ENCODE measurements at regions not wholly inside any gene's neighbourhood (a gene's known extent, or its start where the extent isn't known, plus 50 kb on each side); places are given as distances from the start of the nearest gene placed in this dataset.

DNA sequence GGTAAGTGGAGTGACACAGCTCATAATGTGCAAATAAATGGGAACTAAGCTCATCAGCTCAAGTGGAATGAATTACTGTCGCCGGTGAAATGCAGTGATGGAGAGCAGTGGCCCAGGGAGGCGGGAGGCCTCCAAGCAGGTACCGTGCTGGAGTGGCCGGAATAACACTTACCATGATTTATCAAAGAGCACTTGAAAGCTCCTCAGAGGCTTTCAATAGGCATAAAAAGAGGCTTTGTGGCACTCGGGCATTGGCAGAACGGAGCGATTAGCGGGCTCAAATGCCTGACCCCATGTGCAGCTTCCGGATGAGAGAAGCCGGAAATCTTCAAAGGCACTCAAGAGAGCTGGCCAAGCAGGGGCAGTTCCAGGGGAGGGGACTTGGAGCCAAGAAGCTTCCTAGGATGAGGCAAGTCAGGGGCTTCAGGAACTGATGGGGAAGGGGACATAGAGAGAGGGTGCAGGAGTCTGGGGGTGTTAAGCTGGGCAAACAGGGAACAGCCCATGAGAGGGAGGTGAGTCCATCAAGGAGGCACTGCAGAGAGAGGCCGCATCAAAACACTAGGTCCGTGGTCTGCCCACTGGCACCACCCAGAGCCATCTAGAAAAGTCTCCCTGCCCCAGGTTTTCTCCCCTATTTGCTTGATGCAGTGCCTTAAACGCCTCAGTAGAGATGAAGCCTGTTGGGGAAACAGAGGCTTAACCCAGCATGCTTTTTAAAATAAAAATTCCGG, 144.0 kb upstream of the IRX6 start:
- TF ChIP-seq, protein P1, sequence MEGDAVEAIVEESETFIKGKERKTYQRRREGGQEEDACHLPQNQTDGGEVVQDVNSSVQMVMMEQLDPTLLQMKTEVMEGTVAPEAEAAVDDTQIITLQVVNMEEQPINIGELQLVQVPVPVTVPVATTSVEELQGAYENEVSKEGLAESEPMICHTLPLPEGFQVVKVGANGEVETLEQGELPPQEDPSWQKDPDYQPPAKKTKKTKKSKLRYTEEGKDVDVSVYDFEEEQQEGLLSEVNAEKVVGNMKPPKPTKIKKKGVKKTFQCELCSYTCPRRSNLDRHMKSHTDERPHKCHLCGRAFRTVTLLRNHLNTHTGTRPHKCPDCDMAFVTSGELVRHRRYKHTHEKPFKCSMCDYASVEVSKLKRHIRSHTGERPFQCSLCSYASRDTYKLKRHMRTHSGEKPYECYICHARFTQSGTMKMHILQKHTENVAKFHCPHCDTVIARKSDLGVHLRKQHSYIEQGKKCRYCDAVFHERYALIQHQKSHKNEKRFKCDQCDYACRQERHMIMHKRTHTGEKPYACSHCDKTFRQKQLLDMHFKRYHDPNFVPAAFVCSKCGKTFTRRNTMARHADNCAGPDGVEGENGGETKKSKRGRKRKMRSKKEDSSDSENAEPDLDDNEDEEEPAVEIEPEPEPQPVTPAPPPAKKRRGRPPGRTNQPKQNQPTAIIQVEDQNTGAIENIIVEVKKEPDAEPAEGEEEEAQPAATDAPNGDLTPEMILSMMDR (IDR thresholded peaks at IDR 0.05): no peak
- no peak for TF ChIP-seq EP300 (IDR thresholded peaks at IDR 0.05)

All from sigmoid colon (tissue), 4 donors.